ENCODE measurements at regions not wholly inside any gene's neighbourhood (a gene's known extent, or its start where the extent isn't known, plus 50 kb on each side); places are given as distances from the start of the nearest gene placed in this dataset.

DNA sequence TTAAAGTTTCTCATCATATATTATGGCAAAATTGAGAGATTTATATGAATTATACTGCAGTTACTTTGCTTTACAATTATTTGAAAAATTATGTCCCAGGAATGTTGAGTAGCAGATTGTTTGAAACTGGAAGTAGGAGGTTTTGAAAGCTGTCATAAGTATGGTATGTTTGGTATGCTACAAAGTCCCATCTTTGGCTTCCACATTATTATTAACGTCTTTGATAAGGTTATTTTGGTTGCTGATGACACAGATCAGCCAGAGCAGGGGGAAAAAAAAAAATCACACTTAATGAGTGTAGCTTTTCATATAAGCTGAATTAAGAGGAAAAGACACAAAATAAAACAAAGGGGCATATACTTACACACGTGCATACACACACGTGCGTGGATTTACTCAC lies 130.1 kb downstream of the SLITRK1 start:
- FAIRE-seq (no peak), DNase-seq (no peak)
- H3K9me3 ChIP-seq (ENCODE audit: control insufficient read depth in 2 of 2, insufficient read depth in 1 of 2, low read depth in 1 of 2, low read length in 1 of 2) = peaks cover 2 to 22% of the 10 kb centered on the region in 2 donors
- H3K36me3 ChIP-seq (ENCODE audit: control insufficient read depth in 3 of 3, insufficient read depth in 2 of 3, low read depth in 1 of 3, low read length in 3 of 3) = no peaks in the 10 kb centered on the region
- no peak overlapping the region for H3K27ac ChIP-seq (ENCODE audit: low read depth in 1 of 3, low read length in 2 of 3)
- no peak overlapping the region for H3K4me3 ChIP-seq (ENCODE audit: low read depth in 1 of 3, low read length in 3 of 3)
- no peaks in the 10 kb centered on the region for H3K4me1 ChIP-seq (ENCODE audit: control insufficient read depth in 3 of 3, insufficient read depth in 2 of 3, low read depth in 1 of 3, low read length in 2 of 3)
- no peaks in the 10 kb centered on the region for H3K27me3 ChIP-seq (ENCODE audit: control insufficient read depth in 3 of 3, insufficient read depth in 3 of 3, low read length in 3 of 3)
- 64 to 71% (median 69%) methylated on average over 4 of the region's 4 CpGs for WGBS, 3 donors

GRCh38 chr13:83740622-83741021 lies 141.7 kb downstream of the SLITRK1 start:
- no peak for DNase-seq
- no peaks in the 10 kb centered on the region for H3K36me3 ChIP-seq (ENCODE audit: control insufficient read depth in 3 of 3, insufficient read depth in 2 of 3, low read depth in 1 of 3, low read length in 3 of 3)
- no peaks in the 10 kb centered on the region for H3K9me3 ChIP-seq (ENCODE audit: control insufficient read depth in 2 of 2, insufficient read depth in 1 of 2, low read depth in 1 of 2, low read length in 1 of 2)
- no peak overlapping the region for H3K27ac ChIP-seq (ENCODE audit: low read depth in 1 of 3, low read length in 2 of 3)
- FAIRE-seq = no peak
- H3K4me3 ChIP-seq (ENCODE audit: low read depth in 1 of 3, low read length in 3 of 3) = no peak overlapping the region
- no peaks in the 10 kb centered on the region for H3K27me3 ChIP-seq (ENCODE audit: control insufficient read depth in 3 of 3, insufficient read depth in 3 of 3, low read length in 3 of 3)
- no peaks in the 10 kb centered on the region for H3K4me1 ChIP-seq (ENCODE audit: control insufficient read depth in 3 of 3, insufficient read depth in 2 of 3, low read depth in 1 of 3, low read length in 2 of 3)

DNA sequence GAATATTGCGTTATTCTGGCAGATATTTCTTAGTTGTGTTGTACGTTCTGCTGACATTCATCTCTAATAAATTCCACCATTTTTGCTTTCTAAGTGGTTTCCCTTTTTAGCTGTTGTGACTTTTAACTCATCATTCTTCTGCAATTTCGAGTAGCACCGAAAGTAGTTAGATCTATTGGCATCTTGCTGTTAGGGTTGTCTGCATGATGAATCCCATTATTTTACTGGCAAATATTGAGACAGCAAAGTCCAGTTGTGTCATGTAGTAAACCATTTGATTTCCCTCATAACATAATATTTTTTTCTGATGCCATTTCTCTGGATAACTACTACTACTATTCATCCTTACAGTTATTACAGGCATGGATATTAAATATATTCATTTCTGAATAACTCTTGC lies 143.9 kb downstream of the SLITRK1 start:
- H3K27me3 ChIP-seq (ENCODE audit: control insufficient read depth in 3 of 3, insufficient read depth in 3 of 3, low read length in 3 of 3) = no peaks in the 10 kb centered on the region
- no peak overlapping the region for H3K4me3 ChIP-seq (ENCODE audit: low read depth in 1 of 3, low read length in 3 of 3)
- no peaks in the 10 kb centered on the region for H3K9me3 ChIP-seq (ENCODE audit: control insufficient read depth in 2 of 2, insufficient read depth in 1 of 2, low read depth in 1 of 2, low read length in 1 of 2)
- WGBS, 3 donors = 80 to 91% (median 86%) methylated on average over 4 of the region's 4 CpGs
- no peaks in the 10 kb centered on the region for H3K4me1 ChIP-seq (ENCODE audit: control insufficient read depth in 3 of 3, insufficient read depth in 2 of 3, low read depth in 1 of 3, low read length in 2 of 3)
- DNase-seq (no peak), FAIRE-seq (no peak)
- H3K27ac ChIP-seq (ENCODE audit: low read depth in 1 of 3, low read length in 2 of 3) = no peak overlapping the region
- no peaks in the 10 kb centered on the region for H3K36me3 ChIP-seq (ENCODE audit: control insufficient read depth in 3 of 3, insufficient read depth in 2 of 3, low read depth in 1 of 3, low read length in 3 of 3)

DNA sequence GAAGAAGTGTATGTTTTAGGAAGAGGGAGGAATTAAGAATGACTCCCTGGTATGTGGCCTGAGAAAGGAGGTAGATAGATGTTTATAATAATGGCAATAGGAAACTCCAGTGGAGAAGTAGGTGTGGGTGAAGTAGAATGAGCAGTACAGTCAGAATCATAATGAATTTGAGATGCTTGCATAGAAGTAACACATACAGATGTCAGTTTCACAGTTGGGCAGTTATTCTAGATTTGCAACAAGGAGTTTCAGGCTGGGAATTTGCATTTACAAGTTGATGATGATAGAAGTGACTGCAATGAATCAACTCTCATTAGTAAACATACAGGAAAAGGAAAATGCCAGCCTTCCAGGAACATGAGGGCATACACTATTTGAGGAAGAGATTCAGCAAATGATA lies 149.0 kb downstream of the SLITRK1 start:
- Histone ChIP-seq H3K27ac (ENCODE audit: low read depth in 1 of 3, low read length in 2 of 3) (no peak overlapping the region), H3K4me1 (ENCODE audit: control insufficient read depth in 3 of 3, insufficient read depth in 2 of 3, low read depth in 1 of 3, low read length in 2 of 3) (no peaks in the 10 kb centered on the region), H3K27me3 (ENCODE audit: control insufficient read depth in 3 of 3, insufficient read depth in 3 of 3, low read length in 3 of 3) (no peaks in the 10 kb centered on the region), H3K9me3 (ENCODE audit: control insufficient read depth in 2 of 2, insufficient read depth in 1 of 2, low read depth in 1 of 2, low read length in 1 of 2) (no peaks in the 10 kb centered on the region), H3K4me3 (ENCODE audit: low read depth in 1 of 3, low read length in 3 of 3) (no peak overlapping the region), H3K36me3 (ENCODE audit: control insufficient read depth in 3 of 3, insufficient read depth in 2 of 3, low read depth in 1 of 3, low read length in 3 of 3) (no peaks in the 10 kb centered on the region)
- DNase-seq (no peak), FAIRE-seq (no peak)

GRCh38 chr13:83732755-83733154 lies 149.5 kb downstream of the SLITRK1 start:
- H3K27me3 ChIP-seq (ENCODE audit: control insufficient read depth in 3 of 3, insufficient read depth in 3 of 3, low read length in 3 of 3) = no peaks in the 10 kb centered on the region
- DNase-seq = no peak
- H3K4me3 ChIP-seq (ENCODE audit: low read depth in 1 of 3, low read length in 3 of 3) = no peak overlapping the region
- 21 to 48% (median 32%) methylated on average over 3 of the region's 3 CpGs for WGBS, 3 donors
- no peaks in the 10 kb centered on the region for H3K9me3 ChIP-seq (ENCODE audit: control insufficient read depth in 2 of 2, insufficient read depth in 1 of 2, low read depth in 1 of 2, low read length in 1 of 2)
- no peaks in the 10 kb centered on the region for H3K36me3 ChIP-seq (ENCODE audit: control insufficient read depth in 3 of 3, insufficient read depth in 2 of 3, low read depth in 1 of 3, low read length in 3 of 3)
- no peak for FAIRE-seq
- H3K27ac ChIP-seq (ENCODE audit: low read depth in 1 of 3, low read length in 2 of 3) = no peak overlapping the region
- no peaks in the 10 kb centered on the region for H3K4me1 ChIP-seq (ENCODE audit: control insufficient read depth in 3 of 3, insufficient read depth in 2 of 3, low read depth in 1 of 3, low read length in 2 of 3)

DNA sequence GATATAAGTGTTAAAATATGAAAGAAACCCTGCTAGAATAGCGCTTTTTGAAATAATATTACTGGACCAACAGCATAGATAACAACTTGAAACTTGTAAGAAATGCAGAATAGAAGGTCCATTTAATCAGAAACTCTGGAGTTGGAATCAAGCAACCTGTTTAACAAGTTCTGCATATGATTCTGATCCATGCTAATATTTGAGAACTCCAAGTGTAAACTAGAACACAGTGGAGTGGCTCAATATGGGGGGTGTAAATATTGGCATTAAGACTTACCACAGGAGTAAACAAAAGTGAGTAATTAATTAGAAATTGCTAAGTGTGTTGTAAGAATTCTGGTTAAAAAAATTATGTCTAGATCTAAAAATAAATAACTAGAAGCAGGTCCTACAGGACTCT lies 151.2 kb downstream of the SLITRK1 start:
- FAIRE-seq (no peak), DNase-seq (no peak)
- no peak overlapping the region for H3K27ac ChIP-seq (ENCODE audit: low read depth in 1 of 3, low read length in 2 of 3)
- WGBS, 3 donors = 59 to 82% (median 68%) methylated on average over 1 of the region's 1 CpG
- no peaks in the 10 kb centered on the region for H3K9me3 ChIP-seq (ENCODE audit: control insufficient read depth in 2 of 2, insufficient read depth in 1 of 2, low read depth in 1 of 2, low read length in 1 of 2)
- H3K4me1 ChIP-seq (ENCODE audit: control insufficient read depth in 3 of 3, insufficient read depth in 2 of 3, low read depth in 1 of 3, low read length in 2 of 3) = no peaks in the 10 kb centered on the region
- no peak overlapping the region for H3K4me3 ChIP-seq (ENCODE audit: low read depth in 1 of 3, low read length in 3 of 3)
- no peaks in the 10 kb centered on the region for H3K27me3 ChIP-seq (ENCODE audit: control insufficient read depth in 3 of 3, insufficient read depth in 3 of 3, low read length in 3 of 3)
- no peaks in the 10 kb centered on the region for H3K36me3 ChIP-seq (ENCODE audit: control insufficient read depth in 3 of 3, insufficient read depth in 2 of 3, low read depth in 1 of 3, low read length in 3 of 3)

- no peak overlapping the region for H3K4me3 ChIP-seq (ENCODE audit: low read depth in 1 of 3, low read length in 3 of 3)
- FAIRE-seq = no peak
- H3K9me3 ChIP-seq (ENCODE audit: control insufficient read depth in 2 of 2, insufficient read depth in 1 of 2, low read depth in 1 of 2, low read length in 1 of 2) = no peaks in the 10 kb centered on the region
- no peaks in the 10 kb centered on the region for H3K36me3 ChIP-seq (ENCODE audit: control insufficient read depth in 3 of 3, insufficient read depth in 2 of 3, low read depth in 1 of 3, low read length in 3 of 3)
- 50 to 69% (median 51%) methylated on average over 6 of the region's 6 CpGs for WGBS, 3 donors
- no peaks in the 10 kb centered on the region for H3K27me3 ChIP-seq (ENCODE audit: control insufficient read depth in 3 of 3, insufficient read depth in 3 of 3, low read length in 3 of 3)
- no peak for DNase-seq
- H3K4me1 ChIP-seq (ENCODE audit: control insufficient read depth in 3 of 3, insufficient read depth in 2 of 3, low read depth in 1 of 3, low read length in 2 of 3) = no peaks in the 10 kb centered on the region
- H3K27ac ChIP-seq (ENCODE audit: low read depth in 1 of 3, low read length in 2 of 3) = no peak overlapping the region
Observed at GRCh38 chr13:83730674-83731073, 151.6 kb downstream of the SLITRK1 start.

- Histone ChIP-seq H3K4me1 (ENCODE audit: control insufficient read depth in 3 of 3, insufficient read depth in 2 of 3, low read depth in 1 of 3, low read length in 2 of 3) (no peaks in the 10 kb centered on the region), H3K9me3 (ENCODE audit: control insufficient read depth in 2 of 2, insufficient read depth in 1 of 2, low read depth in 1 of 2, low read length in 1 of 2) (no peaks in the 10 kb centered on the region), H3K27ac (ENCODE audit: low read depth in 1 of 3, low read length in 2 of 3) (no peak overlapping the region), H3K4me3 (ENCODE audit: low read depth in 1 of 3, low read length in 3 of 3) (no peak overlapping the region), H3K36me3 (ENCODE audit: control insufficient read depth in 3 of 3, insufficient read depth in 2 of 3, low read depth in 1 of 3, low read length in 3 of 3) (no peaks in the 10 kb centered on the region), H3K27me3 (ENCODE audit: control insufficient read depth in 3 of 3, insufficient read depth in 3 of 3, low read length in 3 of 3) (no peaks in the 10 kb centered on the region)
- WGBS, 3 donors = 87 to 93% (median 89%) methylated on average over 2 of the region's 2 CpGs
- no peak for DNase-seq
- FAIRE-seq = no peak
Observed at GRCh38 chr13:83722443-83722842, 159.8 kb downstream of the SLITRK1 start.

GRCh38 chr13:83716121-83716520 lies 166.2 kb downstream of the SLITRK1 start:
- FAIRE-seq (no peak), DNase-seq (no peak)
- Histone ChIP-seq H3K9me3 (ENCODE audit: control insufficient read depth in 2 of 2, insufficient read depth in 1 of 2, low read depth in 1 of 2, low read length in 1 of 2) (no peaks in the 10 kb centered on the region), H3K36me3 (ENCODE audit: control insufficient read depth in 3 of 3, insufficient read depth in 2 of 3, low read depth in 1 of 3, low read length in 3 of 3) (no peaks in the 10 kb centered on the region), H3K27me3 (ENCODE audit: control insufficient read depth in 3 of 3, insufficient read depth in 3 of 3, low read length in 3 of 3) (no peaks in the 10 kb centered on the region), H3K4me3 (ENCODE audit: low read depth in 1 of 3, low read length in 3 of 3) (no peak overlapping the region), H3K27ac (ENCODE audit: low read depth in 1 of 3, low read length in 2 of 3) (no peak overlapping the region), H3K4me1 (ENCODE audit: control insufficient read depth in 3 of 3, insufficient read depth in 2 of 3, low read depth in 1 of 3, low read length in 2 of 3) (no peaks in the 10 kb centered on the region)
- 89 to 91% (median 90%) methylated on average over 6 of the region's 6 CpGs for WGBS, 3 donors

Measured in small intestine (tissue), 7 donors.